CD4-positive, CD25-positive, alpha-beta regulatory T cell (primary cell): ENCODE measurements at regions not wholly inside any gene's neighbourhood (a gene's known extent, or its start where the extent isn't known, plus 50 kb on each side); places are given as distances from the start of the nearest gene placed in this dataset.

Source experiments
- ATAC-seq, 2 donors: fragments of 150-1000 bp; cut with Tn5 transposase; one replicate each; pipeline ENCODE4 v1.10.0; 2021; ENCODE audit warnings: low read depth in 2 of 2, moderate number of reproducible peaks in 2 of 2, moderate library complexity in 1 of 2
- DNase-seq, 3 donors: peaks; one replicate each; pipeline versions ENCODE4 v3.0.0 to v3.0.0-alpha.2; 2012 to 2022; ENCODE audit warnings: mixed read lengths in 1 of 3
- H3K27ac ChIP-seq: one replicate; pipeline ENCODE4 v1.7.0; 2013; ENCODE audit warnings: mild to moderate bottlenecking, low read length; ENCODE audit not compliant: insufficient read depth, poor library complexity, severe bottlenecking
- H3K27me3 ChIP-seq: one replicate; pipeline ENCODE4 v1.7.0; 2013; ENCODE audit warnings: low read length; ENCODE audit not compliant: control insufficient read depth, insufficient read depth
- H3K36me3 ChIP-seq: one replicate; pipeline ENCODE4 v1.7.0; 2013; ENCODE audit warnings: mild to moderate bottlenecking, low read length, moderate library complexity; ENCODE audit not compliant: control insufficient read depth, insufficient read depth
- H3K4me1 ChIP-seq: 2 replicates; pipeline ENCODE4 v1.7.0; 2013; ENCODE audit warnings: mild to moderate bottlenecking, low read length; ENCODE audit not compliant: insufficient read depth, control insufficient read depth, poor library complexity, severe bottlenecking
- H3K4me3 ChIP-seq: one replicate; pipeline ENCODE4 v1.7.0; 2013; ENCODE audit warnings: low read depth, mild to moderate bottlenecking, low read length, moderate library complexity
- H3K9me3 ChIP-seq, 2 experiments: 1 replicate in 1 of 2; 2 replicates in 1 of 2; pipeline ENCODE4 v1.7.0; 2013; ENCODE audit warnings: low read length in 2 of 2, mild to moderate bottlenecking in 1 of 2, moderate library complexity in 1 of 2; ENCODE audit not compliant: control insufficient read depth in 2 of 2
- H3K27ac Mint-ChIP-seq, 3 donors: one replicate each; pipeline ENCODE4 v1.8.0; 2020 to 2022; ENCODE audit warnings: mild to moderate bottlenecking in 3 of 3, mixed read lengths in 3 of 3, moderate library complexity in 2 of 3
- H3K27me3 Mint-ChIP-seq: one replicate; pipeline ENCODE4 v1.8.0; 2022; ENCODE audit warnings: mild to moderate bottlenecking, mixed read lengths
- H3K36me3 Mint-ChIP-seq: one replicate; pipeline ENCODE4 v1.8.0; 2020; ENCODE audit warnings: mixed read lengths
- H3K4me1 Mint-ChIP-seq, 4 donors: one replicate each; pipeline ENCODE4 v1.8.0; 2020 to 2022; ENCODE audit warnings: mixed read lengths in 4 of 4, mild to moderate bottlenecking in 1 of 4
- H3K4me3 Mint-ChIP-seq, 4 donors: one replicate each; pipeline ENCODE4 v1.8.0; 2020 to 2022; ENCODE audit warnings: mild to moderate bottlenecking in 4 of 4, mixed read lengths in 4 of 4, moderate library complexity in 3 of 4
- H3K9me3 Mint-ChIP-seq, 7 donors: one replicate each; pipeline ENCODE4 v1.8.0; 2020 to 2022; ENCODE audit warnings: mixed read lengths in 7 of 7, mild to moderate bottlenecking in 3 of 7, moderate library complexity in 2 of 7

- no peak overlapping the region for H3K27ac Mint-ChIP-seq
- no peaks in the 10 kb centered on the region for H3K36me3 Mint-ChIP-seq
Observed at GRCh38 chr9:108751369-108751768, 104.4 kb downstream of the ACTL7B start.

GRCh38 chr9:108750661-108751215 is 105.0 kb downstream of the ACTL7B start:
- ATAC-seq = no peak
- H3K36me3 Mint-ChIP-seq = no peaks in the 10 kb centered on the region

More at GRCh38 chr9:108751369-108751768, 104.4 kb downstream of the ACTL7B start:
- H3K27ac ChIP-seq = no peak overlapping the region
- Mint-ChIP-seq H3K4me1 (no peaks in the 10 kb centered on the region), H3K27me3 (peaks cover 4% of the 10 kb centered on the region), H3K4me3 (no peak overlapping the region), H3K9me3 (peaks cover 0 to 5% (median 2%) of the 10 kb centered on the region in 7 donors)
- no peaks in the 10 kb centered on the region for H3K36me3 ChIP-seq
- ATAC-seq (no peak), DNase-seq (no peak)
- H3K9me3 ChIP-seq = no peaks in the 10 kb centered on the region
- H3K4me3 ChIP-seq = no peak overlapping the region
- no peaks in the 10 kb centered on the region for H3K4me1 ChIP-seq
- H3K27me3 ChIP-seq = no peaks in the 10 kb centered on the region

GRCh38 chr9:108748776-108749175 is 107.0 kb downstream of the ACTL7B start:
- Histone ChIP-seq H3K4me3 (no peak overlapping the region), H3K27ac (no peak overlapping the region), H3K4me1 (no peaks in the 10 kb centered on the region), H3K27me3 (no peaks in the 10 kb centered on the region), H3K36me3 (no peaks in the 10 kb centered on the region), H3K9me3 (no peaks in the 10 kb centered on the region)
- ATAC-seq (no peak), DNase-seq (no peak)
- Mint-ChIP-seq H3K27ac (no peak overlapping the region), H3K4me1 (no peaks in the 10 kb centered on the region), H3K9me3 (peaks cover 0 to 3% (median 1%) of the 10 kb centered on the region in 7 donors), H3K27me3 (peaks cover 4% of the 10 kb centered on the region), H3K36me3 (no peaks in the 10 kb centered on the region), H3K4me3 (no peak overlapping the region)

More at GRCh38 chr9:108750661-108751215, 105.0 kb downstream of the ACTL7B start:
- no peaks in the 10 kb centered on the region for H3K4me1 ChIP-seq
- no peaks in the 10 kb centered on the region for H3K9me3 ChIP-seq
- no peaks in the 10 kb centered on the region for H3K36me3 ChIP-seq
- Mint-ChIP-seq H3K4me1 (no peaks in the 10 kb centered on the region), H3K4me3 (no peak overlapping the region), H3K9me3 (peaks cover 0 to 5% (median 2%) of the 10 kb centered on the region in 7 donors), H3K27me3 (peaks cover 4% of the 10 kb centered on the region), H3K27ac (no peak overlapping the region)
- no peak overlapping the region for H3K4me3 ChIP-seq
- no peak overlapping the region for H3K27ac ChIP-seq
- no peak for DNase-seq
- no peaks in the 10 kb centered on the region for H3K27me3 ChIP-seq

- no peak overlapping the region for H3K4me3 Mint-ChIP-seq
- no peak overlapping the region for H3K4me3 ChIP-seq
Observed at GRCh38 chr9:108746864-108747263, 108.9 kb downstream of the ACTL7B start.

GRCh38 chr9:108746001-108746400 is 109.8 kb downstream of the ACTL7B start:
- Histone ChIP-seq H3K27ac (no peak overlapping the region), H3K4me1 (no peaks in the 10 kb centered on the region), H3K27me3 (no peaks in the 10 kb centered on the region), H3K4me3 (no peak overlapping the region), H3K9me3 (no peaks in the 10 kb centered on the region), H3K36me3 (no peaks in the 10 kb centered on the region)
- Mint-ChIP-seq H3K27me3 (peaks cover 4% of the 10 kb centered on the region), H3K36me3 (no peaks in the 10 kb centered on the region), H3K4me3 (no peak overlapping the region), H3K9me3 (peaks cover 0 to 2% (median 0%) of the 10 kb centered on the region in 7 donors), H3K4me1 (no peaks in the 10 kb centered on the region), H3K27ac (no peak overlapping the region)
- ATAC-seq (no peak), DNase-seq (no peak)

More at GRCh38 chr9:108746864-108747263, 108.9 kb downstream of the ACTL7B start:
- Histone ChIP-seq H3K36me3 (no peaks in the 10 kb centered on the region), H3K4me1 (no peaks in the 10 kb centered on the region), H3K9me3 (no peaks in the 10 kb centered on the region), H3K27ac (no peak overlapping the region), H3K27me3 (no peaks in the 10 kb centered on the region)
- no peak for DNase-seq
- ATAC-seq = no peak
- H3K36me3 Mint-ChIP-seq = no peaks in the 10 kb centered on the region
- H3K27me3 Mint-ChIP-seq = peaks cover 4% of the 10 kb centered on the region
- peaks cover 0 to 2% (median 0%) of the 10 kb centered on the region in 7 donors for H3K9me3 Mint-ChIP-seq
- H3K4me1 Mint-ChIP-seq = no peaks in the 10 kb centered on the region
- no peak overlapping the region for H3K27ac Mint-ChIP-seq

- ATAC-seq (no peak), DNase-seq (no peak)
- Mint-ChIP-seq H3K27ac (no peak overlapping the region), H3K9me3 (peaks cover 0 to 2% (median 0%) of the 10 kb centered on the region in 7 donors), H3K4me1 (no peaks in the 10 kb centered on the region), H3K36me3 (no peaks in the 10 kb centered on the region), H3K27me3 (no peaks in the 10 kb centered on the region), H3K4me3 (no peak overlapping the region)
- Histone ChIP-seq H3K9me3 (no peaks in the 10 kb centered on the region), H3K4me3 (no peak overlapping the region), H3K27ac (no peak overlapping the region), H3K4me1 (no peaks in the 10 kb centered on the region), H3K27me3 (no peaks in the 10 kb centered on the region), H3K36me3 (no peaks in the 10 kb centered on the region)
Observed at GRCh38 chr9:108744641-108745040, 111.1 kb downstream of the ACTL7B start.

GRCh38 chr9:108743901-108744371 is 111.8 kb downstream of the ACTL7B start:
- Mint-ChIP-seq H3K4me1 (no peaks in the 10 kb centered on the region), H3K36me3 (no peaks in the 10 kb centered on the region), H3K27me3 (no peaks in the 10 kb centered on the region), H3K4me3 (no peak overlapping the region), H3K9me3 (peaks cover 0 to 2% (median 0%) of the 10 kb centered on the region in 7 donors), H3K27ac (no peak overlapping the region)
- no peaks in the 10 kb centered on the region for H3K36me3 ChIP-seq
- no peaks in the 10 kb centered on the region for H3K4me1 ChIP-seq
- H3K27me3 ChIP-seq = no peaks in the 10 kb centered on the region
- no peaks in the 10 kb centered on the region for H3K9me3 ChIP-seq
- ATAC-seq (no peak), DNase-seq (no peak)
- H3K4me3 ChIP-seq = no peak overlapping the region
- no peak overlapping the region for H3K27ac ChIP-seq

DNA sequence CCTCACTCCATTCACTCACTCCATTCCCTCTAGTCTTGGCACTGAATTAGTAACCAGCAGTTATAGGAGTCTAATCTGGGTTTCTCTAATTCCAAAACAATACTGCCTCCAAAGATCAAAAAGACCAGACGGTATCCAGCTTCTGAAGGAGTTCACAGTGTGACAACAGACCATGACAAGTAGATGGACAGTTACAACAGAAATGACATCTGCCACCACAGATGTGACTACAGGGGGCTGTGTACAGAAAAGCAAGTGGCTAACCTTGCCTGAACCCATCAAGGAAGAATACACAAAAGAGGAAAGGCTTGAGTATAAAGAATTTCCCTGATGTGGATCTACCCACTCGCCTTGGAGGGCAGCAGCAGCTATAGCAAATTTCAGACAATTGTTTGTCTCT is 112.4 kb downstream of the ACTL7B start:
- H3K27me3 Mint-ChIP-seq = no peaks in the 10 kb centered on the region
- peaks cover 0 to 2% (median 0%) of the 10 kb centered on the region in 7 donors for H3K9me3 Mint-ChIP-seq
- Histone ChIP-seq H3K27ac (no peak overlapping the region), H3K27me3 (no peaks in the 10 kb centered on the region), H3K36me3 (no peaks in the 10 kb centered on the region), H3K4me3 (no peak overlapping the region), H3K9me3 (no peaks in the 10 kb centered on the region), H3K4me1 (no peaks in the 10 kb centered on the region)
- ATAC-seq (no peak), DNase-seq (no peak)
- no peak overlapping the region for H3K4me3 Mint-ChIP-seq
- no peaks in the 10 kb centered on the region for H3K4me1 Mint-ChIP-seq
- no peak overlapping the region for H3K27ac Mint-ChIP-seq
- H3K36me3 Mint-ChIP-seq = no peaks in the 10 kb centered on the region
